ENCODE measurements at regions not wholly inside any gene's neighbourhood (a gene's known extent, or its start where the extent isn't known, plus 50 kb on each side); places are given as distances from the start of the nearest gene placed in this dataset.
"Not testable (repeated sequence)": the region's sequence is repeated elsewhere in the genome, so short reads cannot be mapped to it uniquely, and the experiment has no call there.

DNA sequence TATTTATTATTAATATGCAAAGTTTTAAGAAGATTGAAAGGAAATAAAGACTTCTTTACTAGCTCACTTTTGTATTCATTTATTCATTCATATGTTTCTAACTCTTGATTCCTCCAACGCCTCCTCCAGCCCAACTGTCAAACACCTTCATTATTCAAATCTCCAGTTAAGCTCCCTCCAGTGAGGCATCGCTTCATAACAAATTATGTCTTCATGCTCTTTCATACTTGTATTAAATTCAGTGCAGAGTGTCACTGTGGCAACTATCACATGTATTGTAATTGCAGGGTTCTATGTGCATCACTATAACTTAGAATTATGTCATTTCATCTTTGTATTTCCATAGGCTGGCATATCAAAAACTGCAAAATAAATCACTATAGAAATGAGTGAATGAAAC lies 1394.2 kb upstream of the PCDH7 start:
- WGBS, 3 donors, result 73 to 77% (median 76%) methylated on average over 2 of the region's 2 CpGs

DNA sequence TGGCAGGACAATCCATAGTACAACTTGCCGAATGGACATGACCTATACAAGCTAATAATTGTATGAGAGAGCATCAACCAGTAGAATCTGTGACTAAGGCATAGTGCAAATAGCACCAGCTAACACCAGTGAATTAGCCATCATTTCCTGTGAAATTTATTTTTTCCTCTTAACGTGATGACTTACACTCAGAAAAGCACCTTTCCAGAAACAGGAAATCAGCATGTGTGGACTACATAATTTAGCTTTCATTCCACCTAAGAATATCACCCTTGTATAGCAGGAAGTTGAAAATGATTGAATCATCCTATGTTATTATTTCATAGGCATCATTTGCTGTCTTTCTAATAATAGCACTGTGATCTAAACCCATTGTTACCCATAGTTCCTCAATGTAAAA lies 1393.4 kb upstream of the PCDH7 start:
- FAIRE-seq (no peak), DNase-seq (no peak)
- no peaks in the 10 kb centered on the region for H3K4me1 ChIP-seq (ENCODE audit: control insufficient read depth in 3 of 3, insufficient read depth in 2 of 3, low read depth in 1 of 3, low read length in 2 of 3)
- H3K27ac ChIP-seq (ENCODE audit: low read depth in 1 of 3, low read length in 2 of 3), result no peak overlapping the region
- H3K36me3 ChIP-seq (ENCODE audit: control insufficient read depth in 3 of 3, insufficient read depth in 2 of 3, low read depth in 1 of 3, low read length in 3 of 3), result no peaks in the 10 kb centered on the region
- WGBS, 3 donors, result 56 to 67% (median 60%) methylated on average over 2 of the region's 2 CpGs
- no peak overlapping the region for H3K4me3 ChIP-seq (ENCODE audit: low read depth in 1 of 3, low read length in 3 of 3)
- H3K27me3 ChIP-seq (ENCODE audit: control insufficient read depth in 3 of 3, insufficient read depth in 3 of 3, low read length in 3 of 3), result no peaks in the 10 kb centered on the region
- H3K9me3 ChIP-seq (ENCODE audit: control insufficient read depth in 2 of 2, insufficient read depth in 1 of 2, low read depth in 1 of 2, low read length in 1 of 2), result no peaks in the 10 kb centered on the region

More for the DNA sequence above, 1394.2 kb upstream of the PCDH7 start:
- no peak overlapping the region for H3K4me3 ChIP-seq (ENCODE audit: low read depth in 1 of 3, low read length in 3 of 3)
- H3K9me3 ChIP-seq (ENCODE audit: control insufficient read depth in 2 of 2, insufficient read depth in 1 of 2, low read depth in 1 of 2, low read length in 1 of 2), result no peaks in the 10 kb centered on the region
- DNase-seq, result no peak
- no peak overlapping the region for H3K27ac ChIP-seq (ENCODE audit: low read depth in 1 of 3, low read length in 2 of 3)
- FAIRE-seq, result no peak
- H3K4me1 ChIP-seq (ENCODE audit: control insufficient read depth in 3 of 3, insufficient read depth in 2 of 3, low read depth in 1 of 3, low read length in 2 of 3), result no peaks in the 10 kb centered on the region
- H3K36me3 ChIP-seq (ENCODE audit: control insufficient read depth in 3 of 3, insufficient read depth in 2 of 3, low read depth in 1 of 3, low read length in 3 of 3), result no peaks in the 10 kb centered on the region
- no peaks in the 10 kb centered on the region for H3K27me3 ChIP-seq (ENCODE audit: control insufficient read depth in 3 of 3, insufficient read depth in 3 of 3, low read length in 3 of 3)

DNA sequence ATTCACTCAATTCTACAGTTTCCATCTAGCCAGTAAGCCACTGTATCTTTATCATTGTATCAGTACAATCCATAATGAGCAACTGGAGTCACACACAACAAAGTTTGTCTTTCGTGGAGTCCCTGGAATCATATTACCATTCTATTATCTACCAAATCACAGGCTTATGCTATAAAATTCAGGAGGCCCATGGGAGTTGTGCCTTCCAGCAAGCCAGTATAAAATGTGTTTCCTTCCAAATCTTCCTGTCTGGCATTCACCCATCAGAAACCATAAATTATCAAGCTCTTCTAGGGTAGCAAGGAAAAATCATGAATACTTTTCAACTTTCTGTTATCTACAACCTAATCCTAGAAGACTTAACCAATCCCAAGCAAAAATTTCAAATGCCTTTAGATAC lies 1383.3 kb upstream of the PCDH7 start:
- no peaks in the 10 kb centered on the region for H3K36me3 ChIP-seq (ENCODE audit: control insufficient read depth in 3 of 3, insufficient read depth in 2 of 3, low read depth in 1 of 3, low read length in 3 of 3)
- no peaks in the 10 kb centered on the region for H3K9me3 ChIP-seq (ENCODE audit: control insufficient read depth in 2 of 2, insufficient read depth in 1 of 2, low read depth in 1 of 2, low read length in 1 of 2)
- no peak overlapping the region for H3K4me3 ChIP-seq (ENCODE audit: low read depth in 1 of 3, low read length in 3 of 3)
- 36 to 50% (median 42%) methylated on average over 1 of the region's 1 CpG for WGBS, 3 donors
- FAIRE-seq (no peak), DNase-seq (no peak)
- H3K4me1 ChIP-seq (ENCODE audit: control insufficient read depth in 3 of 3, insufficient read depth in 2 of 3, low read depth in 1 of 3, low read length in 2 of 3), result no peaks in the 10 kb centered on the region
- no peaks in the 10 kb centered on the region for H3K27me3 ChIP-seq (ENCODE audit: control insufficient read depth in 3 of 3, insufficient read depth in 3 of 3, low read length in 3 of 3)
- no peak overlapping the region for H3K27ac ChIP-seq (ENCODE audit: low read depth in 1 of 3, low read length in 2 of 3)

DNA sequence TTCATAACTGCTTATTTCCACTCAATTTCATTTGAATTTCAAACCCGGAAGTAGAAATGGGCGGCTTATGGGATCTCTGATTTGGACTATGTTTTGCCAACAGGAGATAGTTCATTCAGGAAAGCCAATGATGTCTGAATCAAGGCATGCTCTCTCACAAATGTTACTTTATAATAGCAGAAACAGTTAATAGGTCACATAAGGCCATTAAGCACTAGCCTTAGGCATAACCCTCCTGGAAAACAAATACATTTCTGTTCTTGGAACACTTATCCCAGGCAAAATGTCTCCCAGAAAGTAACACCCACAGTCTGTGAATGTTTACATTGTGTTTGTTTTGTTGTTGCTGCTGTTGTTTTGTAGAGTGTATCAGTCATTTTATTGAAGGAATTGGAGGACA lies 1347.2 kb upstream of the PCDH7 start:
- no peak overlapping the region for H3K27ac ChIP-seq (ENCODE audit: low read depth in 1 of 3, low read length in 2 of 3)
- no peak overlapping the region for H3K4me3 ChIP-seq (ENCODE audit: low read depth in 1 of 3, low read length in 3 of 3)
- H3K27me3 ChIP-seq (ENCODE audit: control insufficient read depth in 3 of 3, insufficient read depth in 3 of 3, low read length in 3 of 3), result no peaks in the 10 kb centered on the region
- no peaks in the 10 kb centered on the region for H3K36me3 ChIP-seq (ENCODE audit: control insufficient read depth in 3 of 3, insufficient read depth in 2 of 3, low read depth in 1 of 3, low read length in 3 of 3)
- no peaks in the 10 kb centered on the region for H3K4me1 ChIP-seq (ENCODE audit: control insufficient read depth in 3 of 3, insufficient read depth in 2 of 3, low read depth in 1 of 3, low read length in 2 of 3)
- DNase-seq (no peak), FAIRE-seq (no peak)
- WGBS, 3 donors, result 90 to 94% (median 91%) methylated on average over 2 of the region's 2 CpGs
- H3K9me3 ChIP-seq (ENCODE audit: control insufficient read depth in 2 of 2, insufficient read depth in 1 of 2, low read depth in 1 of 2, low read length in 1 of 2), result no peaks in the 10 kb centered on the region

DNA sequence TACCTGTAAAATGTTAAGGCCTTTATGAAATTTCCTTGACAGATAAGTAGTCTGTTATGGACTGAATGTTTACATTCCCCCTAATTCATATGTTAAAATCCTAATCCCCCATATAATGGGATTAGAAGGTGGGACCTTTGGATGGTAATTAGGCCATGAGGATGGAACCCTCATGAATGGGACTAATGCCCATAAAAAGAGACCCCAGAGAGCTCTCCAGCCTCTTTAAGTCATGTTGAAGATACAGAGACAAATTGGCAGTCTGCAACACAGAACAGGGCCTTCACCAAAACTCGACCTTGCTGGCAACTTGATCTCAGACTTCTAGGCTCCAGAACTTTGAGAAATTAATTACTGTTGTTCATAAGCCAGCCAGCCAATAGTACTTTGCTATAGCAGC lies 1344.5 kb upstream of the PCDH7 start:
- FAIRE-seq, result no peak
- WGBS, 3 donors, result 5 to 34% (median 9%) methylated on average over 1 of the region's 1 CpG

DNA sequence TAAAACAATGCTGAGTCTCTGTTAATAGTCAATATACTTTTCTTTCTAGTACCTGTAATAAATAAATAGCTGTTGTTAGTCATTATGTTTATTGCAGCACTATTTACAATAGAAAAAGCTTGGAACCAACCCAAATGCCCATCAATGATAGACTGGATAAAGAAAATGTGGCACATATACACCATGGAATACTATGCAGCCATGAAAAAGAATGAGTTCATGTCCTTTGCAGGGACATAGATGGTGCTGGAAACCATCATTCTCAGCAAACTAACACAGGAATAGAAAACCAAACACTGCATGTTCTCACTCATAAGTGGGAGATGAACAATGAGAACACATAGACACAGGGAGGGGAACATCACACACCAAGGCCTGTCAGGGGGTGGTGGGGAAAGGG lies 1341.9 kb upstream of the PCDH7 start:
- not testable (repeated sequence) for H3K27ac ChIP-seq (ENCODE audit: low read depth in 1 of 3, low read length in 2 of 3); H3K4me1 ChIP-seq (ENCODE audit: control insufficient read depth in 3 of 3, insufficient read depth in 2 of 3, low read depth in 1 of 3, low read length in 2 of 3); FAIRE-seq; H3K9me3 ChIP-seq (ENCODE audit: control insufficient read depth in 2 of 2, insufficient read depth in 1 of 2, low read depth in 1 of 2, low read length in 1 of 2); H3K36me3 ChIP-seq (ENCODE audit: control insufficient read depth in 3 of 3, insufficient read depth in 2 of 3, low read depth in 1 of 3, low read length in 3 of 3); DNase-seq; H3K27me3 ChIP-seq (ENCODE audit: control insufficient read depth in 3 of 3, insufficient read depth in 3 of 3, low read length in 3 of 3); H3K4me3 ChIP-seq (ENCODE audit: low read depth in 1 of 3, low read length in 3 of 3)

More for the DNA sequence above, 1344.5 kb upstream of the PCDH7 start:
- peaks cover 0 to 2% of the 10 kb centered on the region in 2 donors for H3K9me3 ChIP-seq (ENCODE audit: control insufficient read depth in 2 of 2, insufficient read depth in 1 of 2, low read depth in 1 of 2, low read length in 1 of 2)
- no peak overlapping the region for H3K4me3 ChIP-seq (ENCODE audit: low read depth in 1 of 3, low read length in 3 of 3)
- H3K27me3 ChIP-seq (ENCODE audit: control insufficient read depth in 3 of 3, insufficient read depth in 3 of 3, low read length in 3 of 3), result no peaks in the 10 kb centered on the region
- H3K27ac ChIP-seq (ENCODE audit: low read depth in 1 of 3, low read length in 2 of 3), result no peak overlapping the region
- no peak for DNase-seq
- H3K4me1 ChIP-seq (ENCODE audit: control insufficient read depth in 3 of 3, insufficient read depth in 2 of 3, low read depth in 1 of 3, low read length in 2 of 3), result no peaks in the 10 kb centered on the region
- no peaks in the 10 kb centered on the region for H3K36me3 ChIP-seq (ENCODE audit: control insufficient read depth in 3 of 3, insufficient read depth in 2 of 3, low read depth in 1 of 3, low read length in 3 of 3)

DNA sequence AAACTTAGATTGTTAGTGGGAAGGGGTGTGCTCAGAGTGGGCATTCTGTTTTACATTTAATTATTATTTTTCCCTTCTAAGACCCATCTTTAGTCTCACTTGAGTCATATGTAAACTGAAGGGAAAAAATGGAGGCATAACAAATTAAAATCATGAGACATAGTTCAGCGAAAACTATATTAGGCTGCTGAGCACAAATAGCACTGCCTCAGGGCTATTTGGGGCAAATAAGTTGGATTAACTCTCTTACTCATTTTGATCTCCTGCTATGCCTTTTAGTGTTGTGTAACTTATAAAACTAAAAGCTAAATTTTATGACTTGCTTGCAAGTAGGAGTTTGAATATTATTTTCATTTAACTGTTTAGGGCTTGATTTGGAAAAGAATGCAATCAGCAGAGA lies 1329.2 kb upstream of the PCDH7 start:
- no peaks in the 10 kb centered on the region for H3K27me3 ChIP-seq (ENCODE audit: control insufficient read depth in 3 of 3, insufficient read depth in 3 of 3, low read length in 3 of 3)
- no peak overlapping the region for H3K4me3 ChIP-seq (ENCODE audit: low read depth in 1 of 3, low read length in 3 of 3)
- DNase-seq (no peak), FAIRE-seq (no peak)
- H3K27ac ChIP-seq (ENCODE audit: low read depth in 1 of 3, low read length in 2 of 3), result no peak overlapping the region
- H3K9me3 ChIP-seq (ENCODE audit: control insufficient read depth in 2 of 2, insufficient read depth in 1 of 2, low read depth in 1 of 2, low read length in 1 of 2), result no peaks in the 10 kb centered on the region
- 87 to 91% (median 90%) methylated on average over 1 of the region's 1 CpG for WGBS, 3 donors
- no peaks in the 10 kb centered on the region for H3K4me1 ChIP-seq (ENCODE audit: control insufficient read depth in 3 of 3, insufficient read depth in 2 of 3, low read depth in 1 of 3, low read length in 2 of 3)
- no peaks in the 10 kb centered on the region for H3K36me3 ChIP-seq (ENCODE audit: control insufficient read depth in 3 of 3, insufficient read depth in 2 of 3, low read depth in 1 of 3, low read length in 3 of 3)

DNA sequence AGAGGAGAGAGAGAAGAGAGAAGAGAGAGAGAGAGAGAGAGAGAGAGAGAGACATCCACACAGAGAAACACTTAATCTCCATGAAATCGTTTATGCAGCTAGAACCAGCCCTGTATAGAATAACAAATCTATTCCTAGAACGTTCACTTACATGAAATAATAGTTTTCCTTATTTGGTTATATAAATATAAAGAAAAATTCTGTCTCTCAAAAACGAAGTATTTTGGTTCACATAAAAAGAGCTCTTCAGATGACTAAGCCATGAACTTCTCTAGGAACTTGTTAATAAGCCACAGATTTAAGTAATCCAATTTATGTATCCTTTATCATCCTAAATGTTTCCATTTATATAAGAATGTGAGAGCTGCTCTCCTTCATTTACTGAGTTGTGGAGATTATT lies 1315.1 kb upstream of the PCDH7 start:
- no peaks in the 10 kb centered on the region for H3K4me1 ChIP-seq (ENCODE audit: control insufficient read depth in 3 of 3, insufficient read depth in 2 of 3, low read depth in 1 of 3, low read length in 2 of 3)
- H3K9me3 ChIP-seq (ENCODE audit: control insufficient read depth in 2 of 2, insufficient read depth in 1 of 2, low read depth in 1 of 2, low read length in 1 of 2), result no peaks in the 10 kb centered on the region
- H3K4me3 ChIP-seq (ENCODE audit: low read depth in 1 of 3, low read length in 3 of 3), result no peak overlapping the region
- 44 to 58% (median 50%) methylated on average over 3 of the region's 3 CpGs for WGBS, 3 donors
- no peaks in the 10 kb centered on the region for H3K27me3 ChIP-seq (ENCODE audit: control insufficient read depth in 3 of 3, insufficient read depth in 3 of 3, low read length in 3 of 3)
- DNase-seq (no peak), FAIRE-seq (no peak)
- H3K36me3 ChIP-seq (ENCODE audit: control insufficient read depth in 3 of 3, insufficient read depth in 2 of 3, low read depth in 1 of 3, low read length in 3 of 3), result no peaks in the 10 kb centered on the region
- H3K27ac ChIP-seq (ENCODE audit: low read depth in 1 of 3, low read length in 2 of 3), result no peak overlapping the region

DNA sequence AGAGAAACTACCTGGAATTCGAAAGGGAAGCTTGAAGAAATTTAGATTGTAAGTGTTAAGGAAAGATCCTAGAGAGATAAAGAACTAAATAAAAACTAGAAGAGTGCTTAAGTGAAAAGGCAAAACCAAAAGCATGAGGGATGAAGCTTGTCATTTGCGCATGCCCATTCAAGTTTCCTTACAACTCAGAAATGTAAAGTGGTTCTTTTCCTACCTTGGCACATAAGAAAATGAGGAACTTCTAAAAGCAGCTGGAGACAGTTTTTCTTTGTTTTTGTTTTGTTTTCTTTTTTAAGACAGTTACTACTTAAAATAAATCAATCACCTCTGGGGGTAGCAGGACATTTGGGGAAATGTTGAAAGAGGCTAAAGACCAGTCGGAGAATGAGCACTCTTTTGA lies 1304.4 kb upstream of the PCDH7 start:
- WGBS, 3 donors, result 63 to 65% (median 63%) methylated on average over 3 of the region's 3 CpGs
- FAIRE-seq, result no peak
- H3K27ac ChIP-seq (ENCODE audit: low read depth in 1 of 3, low read length in 2 of 3), result no peak overlapping the region

More for the DNA sequence above, 1304.4 kb upstream of the PCDH7 start:
- Histone ChIP-seq H3K27me3 (ENCODE audit: control insufficient read depth in 3 of 3, insufficient read depth in 3 of 3, low read length in 3 of 3) (no peaks in the 10 kb centered on the region), H3K4me1 (ENCODE audit: control insufficient read depth in 3 of 3, insufficient read depth in 2 of 3, low read depth in 1 of 3, low read length in 2 of 3) (no peaks in the 10 kb centered on the region), H3K4me3 (ENCODE audit: low read depth in 1 of 3, low read length in 3 of 3) (no peak overlapping the region), H3K36me3 (ENCODE audit: control insufficient read depth in 3 of 3, insufficient read depth in 2 of 3, low read depth in 1 of 3, low read length in 3 of 3) (no peaks in the 10 kb centered on the region), H3K9me3 (ENCODE audit: control insufficient read depth in 2 of 2, insufficient read depth in 1 of 2, low read depth in 1 of 2, low read length in 1 of 2) (no peaks in the 10 kb centered on the region)
- DNase-seq, result no peak
